Stimulated activated memory B cell treated with anti-CD40 and anti-IgM and Interleukin-4, amounts not matched to agents 10 μg/mL and 1 μg/mL and 100 μg/mL, for 72 hours (primary cell): ENCODE measurements at regions not wholly inside any gene's neighbourhood (a gene's known extent, or its start where the extent isn't known, plus 50 kb on each side); places are given as distances from the start of the nearest gene placed in this dataset.

Source experiments
- ATAC-seq: fragments of 150-1000 bp; cut with Tn5 transposase; 2 replicates; pipeline ENCODE4 v1.10.0; 2021
- H3K27ac Mint-ChIP-seq: one replicate; pipeline ENCODE4 v1.8.0; 2022; ENCODE audit warnings: mild to moderate bottlenecking, mixed read lengths
- H3K27me3 Mint-ChIP-seq: one replicate; pipeline ENCODE4 v1.8.0; 2022; ENCODE audit warnings: mixed read lengths
- H3K36me3 Mint-ChIP-seq: one replicate; pipeline ENCODE4 v1.8.0; 2022; ENCODE audit warnings: mixed read lengths
- H3K4me1 Mint-ChIP-seq: one replicate; pipeline ENCODE4 v1.8.0; 2022; ENCODE audit warnings: mixed read lengths
- H3K4me3 Mint-ChIP-seq: one replicate; pipeline ENCODE4 v1.8.0; 2022; ENCODE audit warnings: mild to moderate bottlenecking, moderate library complexity, mixed read lengths
- H3K9me3 Mint-ChIP-seq: one replicate; pipeline ENCODE4 v1.8.0; 2022; ENCODE audit warnings: mixed read lengths

DNA sequence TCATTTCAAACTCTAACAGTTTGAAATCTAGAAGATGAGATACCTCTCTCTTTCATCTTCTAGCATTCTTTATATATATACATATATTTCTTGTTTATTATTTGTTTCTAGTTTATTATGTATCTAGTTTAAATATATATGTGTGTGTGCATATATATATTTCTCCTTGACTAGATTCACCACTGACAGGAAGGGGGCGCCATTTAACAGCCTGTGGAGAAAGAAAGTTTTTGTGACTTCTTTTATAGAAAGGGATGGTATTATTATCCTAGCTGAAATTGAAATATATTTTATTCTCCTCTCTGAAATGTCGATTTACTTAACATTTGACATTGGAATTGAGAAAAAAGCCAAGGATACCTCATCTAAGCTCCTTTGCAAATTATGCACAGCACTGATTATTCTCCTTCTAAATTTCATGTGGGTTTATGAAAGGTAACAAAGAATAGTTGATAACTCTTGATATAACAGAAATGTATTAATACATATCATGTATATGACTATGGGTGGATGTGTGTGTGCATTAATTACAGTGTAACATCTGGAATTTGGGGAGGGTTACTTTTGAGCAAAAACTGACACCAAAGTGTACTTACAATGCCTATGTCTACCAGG, 160.7 kb upstream of the NT5C1B start:
- Mint-ChIP-seq H3K9me3 (no peaks in the 10 kb centered on the region), H3K36me3 (no peaks in the 10 kb centered on the region), H3K4me1 (no peaks in the 10 kb centered on the region), H3K4me3 (no peak overlapping the region), H3K27ac (no peak overlapping the region), H3K27me3 (no peaks in the 10 kb centered on the region)
- no peak for ATAC-seq

- Mint-ChIP-seq H3K9me3 (no peaks in the 10 kb centered on the region), H3K27me3 (no peaks in the 10 kb centered on the region), H3K27ac (no peak overlapping the region), H3K4me1 (no peaks in the 10 kb centered on the region), H3K36me3 (no peaks in the 10 kb centered on the region), H3K4me3 (no peak overlapping the region)
- no peak for ATAC-seq
Observed at GRCh38 chr2:18745431-18746272, 156.3 kb upstream of the NT5C1B start.

GRCh38 chr2:18741895-18742732, 152.7 kb upstream of the NT5C1B start:
- no peak for ATAC-seq
- Mint-ChIP-seq H3K36me3 (peaks cover 9% of the 10 kb centered on the region), H3K9me3 (peaks cover 3% of the 10 kb centered on the region), H3K4me1 (no peaks in the 10 kb centered on the region), H3K27ac (no peak overlapping the region), H3K4me3 (no peak overlapping the region), H3K27me3 (no peaks in the 10 kb centered on the region)

DNA sequence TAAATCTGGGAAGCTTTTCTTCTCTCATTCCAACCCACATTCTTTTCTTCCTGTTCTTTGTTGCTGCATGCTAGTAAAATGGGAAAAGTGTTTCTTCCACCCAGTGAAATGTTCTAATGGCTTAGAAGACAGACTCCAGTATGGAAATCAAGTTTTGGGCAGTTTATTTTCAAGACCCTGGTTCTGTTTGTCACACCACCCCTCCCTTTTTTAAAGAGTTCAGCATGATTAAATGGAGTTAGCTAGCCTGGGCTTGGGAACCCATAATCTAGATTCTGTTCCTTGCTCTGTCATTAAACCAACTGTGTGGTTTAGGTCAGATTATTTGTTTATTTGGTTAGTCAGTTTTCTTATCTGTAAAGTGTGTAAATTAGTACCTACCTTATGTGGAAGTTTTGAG, 151.8 kb upstream of the NT5C1B start:
- Mint-ChIP-seq H3K4me1 (no peaks in the 10 kb centered on the region), H3K27ac (no peak overlapping the region), H3K9me3 (peaks cover 7% of the 10 kb centered on the region), H3K27me3 (no peaks in the 10 kb centered on the region), H3K4me3 (no peak overlapping the region), H3K36me3 (peaks cover 15% of the 10 kb centered on the region)
- no peak for ATAC-seq

DNA sequence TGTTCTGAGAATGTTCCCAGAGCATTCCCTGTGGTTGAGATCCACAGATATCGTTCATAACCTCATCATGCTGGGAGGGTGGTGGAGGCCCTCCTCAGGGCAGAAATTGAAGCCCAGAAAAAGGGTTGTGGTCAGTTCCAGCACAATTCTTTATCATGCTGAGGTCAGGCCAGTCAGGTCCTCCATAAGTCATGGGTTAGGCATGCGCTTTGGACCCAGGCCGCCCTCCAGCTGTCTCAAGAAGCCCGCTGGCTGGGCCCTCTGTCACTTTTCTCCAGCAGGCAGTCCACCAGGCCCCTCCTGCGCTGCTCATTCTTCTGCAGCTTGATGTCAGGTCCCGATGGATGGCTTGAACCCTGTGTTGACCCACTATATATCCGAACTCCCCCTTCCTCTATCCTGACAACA, 151.1 kb upstream of the NT5C1B start:
- no peak overlapping the region for H3K27ac Mint-ChIP-seq
- no peak overlapping the region for H3K4me3 Mint-ChIP-seq
- ATAC-seq, result no peak
- H3K4me1 Mint-ChIP-seq, result no peaks in the 10 kb centered on the region
- peaks cover 15% of the 10 kb centered on the region for H3K36me3 Mint-ChIP-seq
- peaks cover 7% of the 10 kb centered on the region for H3K9me3 Mint-ChIP-seq
- H3K27me3 Mint-ChIP-seq, result no peaks in the 10 kb centered on the region

DNA sequence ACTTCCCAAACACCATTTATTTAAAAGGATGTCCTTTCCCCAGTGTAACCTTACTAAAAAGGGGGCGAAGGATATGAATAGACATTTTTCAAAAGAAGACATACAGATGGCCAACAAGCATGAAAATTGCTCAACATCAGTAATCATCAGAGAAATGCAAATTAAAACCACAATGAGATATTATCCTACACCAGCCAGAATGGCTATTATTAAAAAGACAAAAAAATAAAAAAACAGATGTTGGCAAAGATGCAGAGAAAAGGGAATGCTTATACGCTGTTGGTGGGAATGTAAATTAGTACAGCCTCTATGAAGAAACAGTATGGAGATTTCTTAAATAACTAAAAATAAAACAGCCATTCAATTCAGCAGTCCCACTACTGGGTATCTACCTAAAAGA, 142.3 kb upstream of the NT5C1B start:
- H3K27ac Mint-ChIP-seq, result no peak overlapping the region
- no peak for ATAC-seq
- no peaks in the 10 kb centered on the region for H3K27me3 Mint-ChIP-seq
- no peaks in the 10 kb centered on the region for H3K4me1 Mint-ChIP-seq
- no peak overlapping the region for H3K4me3 Mint-ChIP-seq
- peaks cover 4% of the 10 kb centered on the region for H3K36me3 Mint-ChIP-seq
- peaks cover 11% of the 10 kb centered on the region for H3K9me3 Mint-ChIP-seq

DNA sequence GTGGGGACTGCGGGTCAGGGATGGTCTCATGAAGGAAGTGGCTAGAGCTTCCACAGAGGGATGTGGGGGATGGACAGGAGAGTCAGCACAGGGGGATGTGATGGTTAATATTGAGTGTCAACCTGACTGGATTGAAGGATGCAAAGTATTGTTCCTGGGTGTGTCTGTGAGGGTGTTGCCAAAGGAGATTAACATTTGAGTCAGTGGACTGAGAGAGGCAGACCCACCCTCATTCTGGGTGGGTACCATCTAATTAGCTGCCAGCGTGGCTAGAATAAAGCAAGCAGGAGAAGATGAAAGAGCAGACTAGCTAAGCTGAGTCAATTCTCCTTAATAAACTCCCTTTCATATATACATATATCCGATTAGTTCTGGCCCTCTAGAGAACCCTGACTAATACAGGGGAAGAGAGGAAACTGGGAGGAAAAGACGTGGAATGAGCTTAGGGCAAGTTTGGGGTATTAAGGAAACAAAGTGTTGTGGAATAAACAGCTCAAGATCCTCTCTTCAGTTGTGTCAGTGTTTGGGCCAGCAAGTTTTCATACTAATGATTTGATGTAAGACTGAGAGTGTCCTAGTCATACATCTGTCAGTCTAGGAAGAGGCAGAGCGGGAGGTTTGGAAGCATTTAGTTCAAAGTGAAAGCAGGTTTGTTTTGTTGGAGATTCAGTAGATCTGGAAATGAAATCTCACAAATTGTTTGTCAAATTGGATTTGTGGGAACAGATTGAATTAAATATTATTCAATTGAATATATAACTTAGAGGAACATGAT, 135.2 kb upstream of the NT5C1B start:
- no peaks in the 10 kb centered on the region for H3K27me3 Mint-ChIP-seq
- H3K4me1 Mint-ChIP-seq, result no peaks in the 10 kb centered on the region
- no peak for ATAC-seq
- no peak overlapping the region for H3K27ac Mint-ChIP-seq
- no peaks in the 10 kb centered on the region for H3K9me3 Mint-ChIP-seq
- H3K36me3 Mint-ChIP-seq, result peaks cover 5% of the 10 kb centered on the region
- no peak overlapping the region for H3K4me3 Mint-ChIP-seq

DNA sequence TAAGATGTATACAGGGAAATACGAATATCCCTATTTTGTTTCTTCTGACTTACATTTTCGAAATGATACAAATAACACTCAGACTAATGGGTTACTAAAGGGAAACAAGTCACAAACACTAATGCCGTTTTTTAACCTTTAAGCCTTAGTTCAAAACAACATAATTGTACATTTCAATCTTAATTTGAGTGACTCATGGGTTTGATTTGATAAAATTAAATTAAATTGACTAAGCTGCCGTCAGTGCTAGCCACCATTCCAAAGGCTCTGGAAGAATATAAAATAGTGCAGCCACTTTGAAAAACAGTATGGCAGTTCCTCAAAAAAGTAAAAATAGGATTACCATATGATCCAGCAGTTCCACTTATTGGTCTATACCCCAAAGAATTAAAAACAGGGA, 133.8 kb upstream of the NT5C1B start:
- Mint-ChIP-seq H3K4me1 (no peaks in the 10 kb centered on the region), H3K9me3 (no peaks in the 10 kb centered on the region), H3K36me3 (peaks cover 6% of the 10 kb centered on the region), H3K27ac (no peak overlapping the region), H3K27me3 (no peaks in the 10 kb centered on the region), H3K4me3 (no peak overlapping the region)
- no peak for ATAC-seq

DNA sequence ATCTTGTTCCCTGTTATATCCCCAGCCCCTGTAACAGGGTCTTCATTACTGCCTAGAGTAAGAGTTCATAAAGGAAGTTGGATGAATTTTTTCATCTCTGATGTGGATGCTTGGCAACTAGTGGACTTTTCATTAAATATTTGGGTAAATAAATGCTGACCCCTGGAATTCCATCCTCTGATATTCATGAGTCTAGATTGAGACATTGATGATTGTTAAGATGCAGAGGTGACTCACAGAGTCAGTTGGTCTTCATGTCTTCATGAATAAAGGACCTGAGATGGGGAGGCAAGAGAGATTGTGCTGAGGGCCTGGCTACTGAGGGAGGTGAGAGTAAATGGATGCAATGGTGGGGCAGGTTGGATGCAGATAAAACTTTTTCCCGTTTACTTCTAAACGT, 132.7 kb upstream of the NT5C1B start:
- no peak overlapping the region for H3K27ac Mint-ChIP-seq
- H3K4me1 Mint-ChIP-seq, result no peaks in the 10 kb centered on the region
- H3K27me3 Mint-ChIP-seq, result no peaks in the 10 kb centered on the region
- H3K9me3 Mint-ChIP-seq, result no peaks in the 10 kb centered on the region
- no peak overlapping the region for H3K4me3 Mint-ChIP-seq
- H3K36me3 Mint-ChIP-seq, result peaks cover 6% of the 10 kb centered on the region
- no peak for ATAC-seq

- Mint-ChIP-seq H3K27ac (no peak overlapping the region), H3K36me3 (peaks cover 6% of the 10 kb centered on the region), H3K4me1 (no peaks in the 10 kb centered on the region), H3K9me3 (no peaks in the 10 kb centered on the region), H3K27me3 (no peaks in the 10 kb centered on the region), H3K4me3 (no peak overlapping the region)
- ATAC-seq, result no peak
Observed at GRCh38 chr2:18721038-18721922, 131.9 kb upstream of the NT5C1B start.

DNA sequence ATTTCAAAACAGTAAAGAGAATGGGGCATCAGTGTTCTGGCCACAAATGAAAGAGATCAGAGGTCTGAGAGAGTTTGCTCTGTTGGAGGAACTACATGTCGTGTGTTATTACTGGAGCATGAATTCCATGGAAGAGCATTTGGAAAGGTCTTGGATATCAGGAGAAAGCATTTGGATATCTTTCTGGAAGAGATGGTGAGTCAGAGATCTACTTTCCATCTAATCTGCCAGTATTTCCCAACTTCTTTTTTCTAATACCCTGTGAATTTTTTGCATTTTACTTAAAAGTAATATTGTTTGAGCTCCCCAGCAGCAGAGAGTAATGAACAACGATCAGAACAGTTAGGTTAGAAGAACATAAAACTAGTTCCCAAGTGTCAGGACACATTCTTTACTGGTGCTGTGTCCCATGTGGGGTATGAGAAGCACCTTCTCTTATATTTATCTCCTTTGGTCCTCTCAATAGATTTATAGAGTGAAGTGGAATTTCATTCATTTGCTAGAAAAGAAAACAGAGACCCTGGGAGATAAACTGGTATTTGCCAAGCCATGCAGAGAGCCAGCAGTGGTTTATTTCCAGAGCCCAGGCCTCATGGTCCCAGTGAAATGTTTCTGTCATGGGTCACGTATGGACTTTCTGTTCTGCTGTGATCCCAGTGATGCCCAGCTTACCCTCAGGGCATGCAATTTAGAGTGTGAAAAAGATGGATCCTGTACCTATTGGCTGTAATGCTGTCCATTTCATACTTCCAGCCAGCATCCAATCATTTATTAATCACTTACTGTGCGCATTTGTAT, 130.8 kb upstream of the NT5C1B start:
- H3K9me3 Mint-ChIP-seq, result peaks cover 2% of the 10 kb centered on the region
- H3K27ac Mint-ChIP-seq, result no peak overlapping the region
- ATAC-seq, result no peak
- H3K36me3 Mint-ChIP-seq, result peaks cover 13% of the 10 kb centered on the region
- no peaks in the 10 kb centered on the region for H3K27me3 Mint-ChIP-seq
- H3K4me1 Mint-ChIP-seq, result no peaks in the 10 kb centered on the region
- no peak overlapping the region for H3K4me3 Mint-ChIP-seq

- Mint-ChIP-seq H3K4me3 (no peak overlapping the region), H3K9me3 (peaks cover 2% of the 10 kb centered on the region), H3K4me1 (no peaks in the 10 kb centered on the region), H3K27ac (no peak overlapping the region), H3K27me3 (no peaks in the 10 kb centered on the region), H3K36me3 (peaks cover 3% of the 10 kb centered on the region)
- ATAC-seq, result no peak
Observed at GRCh38 chr2:18708203-18708715, 118.9 kb upstream of the NT5C1B start.

DNA sequence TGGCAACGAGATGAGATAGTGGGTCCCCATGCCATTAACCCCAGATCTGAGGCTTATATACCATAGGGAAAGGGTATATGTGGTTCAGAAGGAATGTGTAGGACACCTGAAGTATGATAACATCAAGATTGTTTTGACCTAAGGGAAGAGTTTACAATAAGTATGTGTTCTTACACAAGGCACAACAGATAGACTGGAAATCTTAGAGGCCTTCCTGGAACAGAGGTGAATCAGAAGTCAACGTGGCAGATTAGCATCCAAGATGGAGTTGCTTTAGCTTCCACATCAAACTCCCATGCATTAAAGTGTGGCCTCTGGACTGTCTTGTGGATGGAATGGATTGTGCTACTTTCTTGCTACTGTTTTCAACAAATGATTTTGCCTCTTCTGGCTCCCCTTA, 116.6 kb upstream of the NT5C1B start:
- Mint-ChIP-seq H3K27me3 (no peaks in the 10 kb centered on the region), H3K36me3 (no peaks in the 10 kb centered on the region), H3K9me3 (no peaks in the 10 kb centered on the region), H3K4me3 (no peak overlapping the region), H3K4me1 (no peaks in the 10 kb centered on the region), H3K27ac (no peak overlapping the region)
- no peak for ATAC-seq
